HG03565 (cell line): ENCODE measurements at regions not wholly inside any gene's neighbourhood (a gene's known extent, or its start where the extent isn't known, plus 50 kb on each side); places are given as distances from the start of the nearest gene placed in this dataset.

Source experiments
- ATAC-seq: cut with Tn5 transposase; IDR thresholded peaks from one replicate; pipeline ENCODE4 v1.9.1; 2021; ENCODE audit warnings: mild to moderate bottlenecking, moderate library complexity; ENCODE audit not compliant: unreplicated experiment

- ATAC-seq = no peak
Measured at GRCh38 chr12:124240493-124240892, 54.4 kb upstream of the RFLNA start.

- ATAC-seq = no peak
Measured at GRCh38 chr12:124241776-124242528, 52.9 kb upstream of the RFLNA start.

- ATAC-seq = no peak
Measured at GRCh38 chr12:124242529-124243065, 52.3 kb upstream of the RFLNA start.

GRCh38 chr12:124243936-124244335 lies 51.0 kb upstream of the RFLNA start:
- no peak for ATAC-seq
